ENCODE measurements at regions not wholly inside any gene's neighbourhood (a gene's known extent, or its start where the extent isn't known, plus 50 kb on each side); places are given as distances from the start of the nearest gene placed in this dataset.

DNA sequence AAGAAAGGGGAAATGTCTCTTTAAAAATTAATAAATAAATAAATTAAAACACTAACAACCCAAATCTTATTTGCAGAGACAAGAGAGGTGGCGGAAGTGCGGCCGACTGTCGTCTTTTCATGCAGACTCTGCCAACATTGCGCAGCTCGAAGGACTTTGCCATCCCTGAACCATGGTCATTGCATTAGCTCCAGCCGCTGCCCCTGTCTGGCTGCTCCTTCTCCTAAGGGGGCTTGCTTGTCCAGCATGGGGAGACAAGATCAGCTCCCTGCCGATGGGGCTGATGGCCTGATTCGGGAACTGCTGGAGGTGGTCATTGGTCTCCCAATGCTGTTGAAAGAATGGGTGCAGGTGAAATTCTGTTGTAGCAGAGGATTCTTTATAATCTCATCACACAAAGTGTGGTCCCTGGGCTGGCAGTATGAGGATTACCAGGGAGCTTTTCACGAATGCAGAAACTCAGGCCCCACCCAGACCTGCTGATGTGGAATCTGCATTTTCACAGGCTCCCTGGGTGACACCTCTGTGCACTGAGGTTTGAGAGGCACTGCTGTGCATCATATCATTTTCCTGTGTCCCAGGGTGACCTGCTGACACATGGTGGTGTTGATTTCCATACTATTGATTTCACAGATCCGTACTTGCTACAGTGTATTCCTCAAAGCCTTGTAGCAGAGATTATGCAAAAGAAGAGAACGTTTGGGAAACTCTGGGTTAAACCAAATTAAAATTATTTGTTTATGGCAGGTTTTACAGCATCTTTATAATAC, 172.4 kb upstream of the ZMIZ1 start:
- TF ChIP-seq, protein P1, sequence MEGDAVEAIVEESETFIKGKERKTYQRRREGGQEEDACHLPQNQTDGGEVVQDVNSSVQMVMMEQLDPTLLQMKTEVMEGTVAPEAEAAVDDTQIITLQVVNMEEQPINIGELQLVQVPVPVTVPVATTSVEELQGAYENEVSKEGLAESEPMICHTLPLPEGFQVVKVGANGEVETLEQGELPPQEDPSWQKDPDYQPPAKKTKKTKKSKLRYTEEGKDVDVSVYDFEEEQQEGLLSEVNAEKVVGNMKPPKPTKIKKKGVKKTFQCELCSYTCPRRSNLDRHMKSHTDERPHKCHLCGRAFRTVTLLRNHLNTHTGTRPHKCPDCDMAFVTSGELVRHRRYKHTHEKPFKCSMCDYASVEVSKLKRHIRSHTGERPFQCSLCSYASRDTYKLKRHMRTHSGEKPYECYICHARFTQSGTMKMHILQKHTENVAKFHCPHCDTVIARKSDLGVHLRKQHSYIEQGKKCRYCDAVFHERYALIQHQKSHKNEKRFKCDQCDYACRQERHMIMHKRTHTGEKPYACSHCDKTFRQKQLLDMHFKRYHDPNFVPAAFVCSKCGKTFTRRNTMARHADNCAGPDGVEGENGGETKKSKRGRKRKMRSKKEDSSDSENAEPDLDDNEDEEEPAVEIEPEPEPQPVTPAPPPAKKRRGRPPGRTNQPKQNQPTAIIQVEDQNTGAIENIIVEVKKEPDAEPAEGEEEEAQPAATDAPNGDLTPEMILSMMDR (conservative IDR thresholded peaks at IDR 0.05; ENCODE audit: low read length) = no peak
- TF ChIP-seq EZH2phosphoT487 (IDR thresholded peaks at IDR 0.05; ENCODE audit: borderline replicate concordance, low read depth, low read length) = no peak
- Histone ChIP-seq H2AFZ (ENCODE audit: low read length) (no peak overlapping the region), H3K4me3 (ENCODE audit: low read depth, low read length, poor library complexity, severe bottlenecking) (no peak overlapping the region), H3K79me2 (ENCODE audit: insufficient read depth, low read depth, low read length) (no peaks in the 10 kb centered on the region), H3K4me2 (ENCODE audit: low read length) (no peak overlapping the region), H3K9me3 (ENCODE audit: low read length) (no peaks in the 10 kb centered on the region), H3K9me2 (ENCODE audit: insufficient read depth, low read length) (no peaks in the 10 kb centered on the region), H3K36me3 (ENCODE audit: insufficient read depth, low read length) (no peaks in the 10 kb centered on the region), H4K20me1 (ENCODE audit: insufficient read depth, low read length) (no peaks in the 10 kb centered on the region), H3K27ac (ENCODE audit: low read depth, low read length, poor library complexity, severe bottlenecking) (no peak overlapping the region), H3K4me1 (ENCODE audit: insufficient read depth, low read length, poor library complexity, severe bottlenecking) (no peaks in the 10 kb centered on the region)
- CTCF ChIA-PET (ENCODE audit: unreplicated experiment) = no interaction called here
- no TSS peak for BruUV-seq (replicated peaks)
- POLR2A ChIA-PET = no interaction called here
- intact Hi-C loops (cut with micrococcal nuclease; ENCODE audit: unreplicated experiment) = no loop called here
- no peak for DNase-seq (ENCODE audit: low spot score)

DNA sequence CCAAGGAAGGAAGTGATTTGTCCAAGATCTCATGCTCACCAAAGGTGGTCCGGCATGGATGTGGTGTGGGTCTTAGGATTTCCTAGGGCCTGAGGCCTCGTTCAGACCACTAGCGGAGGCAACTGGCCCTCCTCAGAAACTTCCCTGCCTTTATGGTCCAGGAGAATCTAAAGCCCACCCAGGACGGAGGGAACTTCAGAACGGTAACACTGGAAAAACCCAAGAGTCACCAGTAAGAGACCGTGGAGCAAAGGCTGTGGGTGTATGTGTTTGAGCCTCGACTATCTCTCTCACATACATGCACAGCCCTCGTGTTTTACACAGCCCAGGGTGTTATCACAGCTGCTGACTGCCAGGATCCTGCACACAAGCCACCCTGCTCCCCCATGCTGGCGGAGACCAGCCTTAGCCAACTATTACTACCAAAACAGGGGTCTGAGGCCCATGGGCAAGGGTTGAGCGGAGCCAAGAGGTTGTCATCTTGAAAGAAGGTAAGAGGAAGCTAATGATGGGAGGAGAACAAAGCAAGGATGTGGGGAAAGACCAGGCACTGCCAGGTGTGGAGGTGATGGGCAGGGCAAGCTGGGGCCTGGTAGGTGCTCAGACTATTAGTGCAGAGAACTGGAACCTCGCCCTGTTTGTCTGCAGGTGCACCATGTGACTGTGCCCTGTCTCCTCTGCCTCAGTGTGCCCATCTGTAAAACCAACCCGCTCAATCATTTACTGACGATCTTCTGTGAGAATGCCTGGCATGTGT, 170.2 kb upstream of the ZMIZ1 start:
- no peaks in the 10 kb centered on the region for H3K79me2 ChIP-seq (ENCODE audit: insufficient read depth, low read depth, low read length)
- H3K9me2 ChIP-seq (ENCODE audit: insufficient read depth, low read length) = no peaks in the 10 kb centered on the region
- CTCF ChIA-PET (ENCODE audit: unreplicated experiment) = no interaction called here
- H2AFZ ChIP-seq (ENCODE audit: low read length) = no peak overlapping the region
- intact Hi-C loops (cut with micrococcal nuclease; ENCODE audit: unreplicated experiment) = no loop called here
- H3K9me3 ChIP-seq (ENCODE audit: low read length) = no peaks in the 10 kb centered on the region
- no peaks in the 10 kb centered on the region for H4K20me1 ChIP-seq (ENCODE audit: insufficient read depth, low read length)
- no peak overlapping the region for H3K27ac ChIP-seq (ENCODE audit: low read depth, low read length, poor library complexity, severe bottlenecking)
- TF ChIP-seq, protein P1 (conservative IDR thresholded peaks at IDR 0.05; ENCODE audit: low read length) = no peak
- TF ChIP-seq EZH2phosphoT487 (IDR thresholded peaks at IDR 0.05; ENCODE audit: borderline replicate concordance, low read depth, low read length) = no peak
- BruUV-seq (replicated peaks) = no TSS peak
- no peaks in the 10 kb centered on the region for H3K4me1 ChIP-seq (ENCODE audit: insufficient read depth, low read length, poor library complexity, severe bottlenecking)
- H3K4me3 ChIP-seq (ENCODE audit: low read depth, low read length, poor library complexity, severe bottlenecking) = no peak overlapping the region
- no peaks in the 10 kb centered on the region for H3K36me3 ChIP-seq (ENCODE audit: insufficient read depth, low read length)
- POLR2A ChIA-PET = interaction anchor here (0.7 kb wide), 1 partner anchor 315 kb away, joined by 3 read pairs; no protein-coding TSS in a partner anchor
- no peak for DNase-seq (ENCODE audit: low spot score)
- no peak overlapping the region for H3K4me2 ChIP-seq (ENCODE audit: low read length)

Data from OCI-LY7 (cell line).